DOHH2 (cell line): ENCODE measurements at regions not wholly inside any gene's neighbourhood (a gene's known extent, or its start where the extent isn't known, plus 50 kb on each side); places are given as distances from the start of the nearest gene placed in this dataset.

Experiments
- H3F3A ChIP-seq: fragments of 200-600 bp; sonication (generic), shearing (Covaris generic); 2 replicates; pipeline ENCODE4 v1.6.0; 2016; ENCODE audit warnings: antibody characterized with exemption, mild to moderate bottlenecking; ENCODE audit not compliant: control insufficient read depth, insufficient read depth
- H3K27ac ChIP-seq: fragments of 200-600 bp; sonication (generic); 2 replicates; pipeline ENCODE4 v1.5.1; 2014; ENCODE audit warnings: low read depth, mild to moderate bottlenecking, low read length, moderate library complexity
- H3K27me3 ChIP-seq: fragments of 200-600 bp; sonication (generic); 2 replicates; pipeline ENCODE4 v1.6.1; 2014; ENCODE audit warnings: mild to moderate bottlenecking, low read length, mixed read lengths; ENCODE audit not compliant: control insufficient read depth
- H3K36me3 ChIP-seq: fragments of 200-600 bp; sonication (generic); 2 replicates; pipeline ENCODE4 v1.6.1; 2014; ENCODE audit warnings: mild to moderate bottlenecking, low read length, moderate library complexity, mixed read lengths; ENCODE audit not compliant: control insufficient read depth
- H3K4me1 ChIP-seq: fragments of 200-600 bp; sonication (generic); 2 replicates; pipeline ENCODE4 v1.6.1; 2014; ENCODE audit warnings: mild to moderate bottlenecking, low read length, mixed read lengths; ENCODE audit not compliant: control insufficient read depth
- H3K4me2 ChIP-seq: fragments of 200-600 bp; sonication (generic); 2 replicates; pipeline ENCODE4 v1.6.0; 2014; ENCODE audit warnings: mild to moderate bottlenecking, low read length, moderate library complexity
- H3K4me3 ChIP-seq: fragments of 200-600 bp; sonication (generic); 2 replicates; pipeline ENCODE4 v1.5.1; 2014; ENCODE audit warnings: mild to moderate bottlenecking, low read length, mixed read lengths
- H3K79me2 ChIP-seq: fragments of 200-600 bp; sonication (generic); 2 replicates; pipeline ENCODE4 v1.6.1; 2014; ENCODE audit warnings: mild to moderate bottlenecking, low read length, mixed read lengths; ENCODE audit not compliant: control insufficient read depth
- H3K9me2 ChIP-seq: fragments of 200-600 bp; sonication (generic); replicated peaks from 2 replicates; pipeline ENCODE4 v1.6.1; 2014; ENCODE audit warnings: mild to moderate bottlenecking, low read length, mixed read lengths; ENCODE audit not compliant: control insufficient read depth
- H3K9me3 ChIP-seq: fragments of 200-600 bp; sonication (generic); 2 replicates; pipeline ENCODE4 v1.6.1; 2014; ENCODE audit warnings: antibody characterized with exemption, low read length, mixed read lengths; ENCODE audit not compliant: control insufficient read depth, insufficient read depth
- H4K20me1 ChIP-seq: fragments of 200-600 bp; sonication (generic); 2 replicates; pipeline ENCODE4 v1.6.0; 2014; ENCODE audit warnings: low read depth, mild to moderate bottlenecking, antibody characterized with exemption, low read length, moderate library complexity; ENCODE audit not compliant: control insufficient read depth, insufficient read depth
- EZH2phosphoT487 ChIP-seq: fragments of 200-600 bp; sonication (generic); IDR thresholded peaks from 2 replicates; pipeline ENCODE4 v1.6.1; 2017; ENCODE audit warnings: borderline replicate concordance, mild to moderate bottlenecking, antibody characterized with exemption, low read length, moderate library complexity, mixed read lengths
- TF ChIP-seq, protein P1 (sequence below): fragments of 200-600 bp; sonication (generic); IDR thresholded peaks from one replicate; pipeline ENCODE4 v1.5.1; 2014; ENCODE audit warnings: antibody characterized with exemption, mild to moderate bottlenecking, low read depth, low read length; ENCODE audit not compliant: poor library complexity, severe bottlenecking

DNA sequence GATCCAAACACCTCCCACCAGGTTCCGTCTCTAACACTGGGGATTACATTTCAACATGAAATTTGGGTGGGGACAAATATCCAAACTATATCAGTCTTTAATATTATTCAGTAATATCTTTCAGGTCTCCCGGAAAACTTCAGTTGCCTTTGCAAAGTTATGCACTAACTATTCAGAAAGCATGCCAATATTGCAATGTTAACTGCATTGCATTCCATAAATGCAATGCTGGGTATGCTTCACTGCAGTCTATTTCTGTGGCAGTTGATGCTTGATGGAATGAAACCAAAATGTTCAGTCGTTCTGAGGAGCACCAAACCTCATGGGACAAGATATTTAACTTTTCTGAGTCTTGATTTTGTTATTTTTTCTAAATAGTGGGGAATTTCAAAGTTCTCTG is 147.5 kb downstream of the SLC16A9 start:
- no peak overlapping the region for H3K4me3 ChIP-seq
- no peaks in the 10 kb centered on the region for H3K36me3 ChIP-seq
- TF ChIP-seq EZH2phosphoT487 = no peak
- TF ChIP-seq, protein P1, sequence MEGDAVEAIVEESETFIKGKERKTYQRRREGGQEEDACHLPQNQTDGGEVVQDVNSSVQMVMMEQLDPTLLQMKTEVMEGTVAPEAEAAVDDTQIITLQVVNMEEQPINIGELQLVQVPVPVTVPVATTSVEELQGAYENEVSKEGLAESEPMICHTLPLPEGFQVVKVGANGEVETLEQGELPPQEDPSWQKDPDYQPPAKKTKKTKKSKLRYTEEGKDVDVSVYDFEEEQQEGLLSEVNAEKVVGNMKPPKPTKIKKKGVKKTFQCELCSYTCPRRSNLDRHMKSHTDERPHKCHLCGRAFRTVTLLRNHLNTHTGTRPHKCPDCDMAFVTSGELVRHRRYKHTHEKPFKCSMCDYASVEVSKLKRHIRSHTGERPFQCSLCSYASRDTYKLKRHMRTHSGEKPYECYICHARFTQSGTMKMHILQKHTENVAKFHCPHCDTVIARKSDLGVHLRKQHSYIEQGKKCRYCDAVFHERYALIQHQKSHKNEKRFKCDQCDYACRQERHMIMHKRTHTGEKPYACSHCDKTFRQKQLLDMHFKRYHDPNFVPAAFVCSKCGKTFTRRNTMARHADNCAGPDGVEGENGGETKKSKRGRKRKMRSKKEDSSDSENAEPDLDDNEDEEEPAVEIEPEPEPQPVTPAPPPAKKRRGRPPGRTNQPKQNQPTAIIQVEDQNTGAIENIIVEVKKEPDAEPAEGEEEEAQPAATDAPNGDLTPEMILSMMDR = no peak
- no peaks in the 10 kb centered on the region for H4K20me1 ChIP-seq
- H3K4me2 ChIP-seq = no peak overlapping the region
- H3K27ac ChIP-seq = no peak overlapping the region
- H3F3A ChIP-seq = no peaks in the 10 kb centered on the region
- H3K4me1 ChIP-seq = no peaks in the 10 kb centered on the region
- no peaks in the 10 kb centered on the region for H3K27me3 ChIP-seq
- H3K9me2 ChIP-seq = no peaks in the 10 kb centered on the region
- H3K79me2 ChIP-seq = no peaks in the 10 kb centered on the region
- H3K9me3 ChIP-seq = no peaks in the 10 kb centered on the region

- Histone ChIP-seq H3K79me2 (no peaks in the 10 kb centered on the region), H3K27me3 (no peaks in the 10 kb centered on the region), H4K20me1 (no peaks in the 10 kb centered on the region), H3K9me2 (no peaks in the 10 kb centered on the region), H3F3A (no peaks in the 10 kb centered on the region), H3K4me3 (no peak overlapping the region), H3K27ac (no peak overlapping the region), H3K9me3 (no peaks in the 10 kb centered on the region), H3K36me3 (no peaks in the 10 kb centered on the region), H3K4me1 (no peaks in the 10 kb centered on the region), H3K4me2 (no peak overlapping the region)
- TF ChIP-seq EZH2phosphoT487 = no peak
- TF ChIP-seq, protein P1 = no peak
These were observed 148.1 kb downstream of the SLC16A9 start for GRCh38 chr10:59561477-59562121.

DNA sequence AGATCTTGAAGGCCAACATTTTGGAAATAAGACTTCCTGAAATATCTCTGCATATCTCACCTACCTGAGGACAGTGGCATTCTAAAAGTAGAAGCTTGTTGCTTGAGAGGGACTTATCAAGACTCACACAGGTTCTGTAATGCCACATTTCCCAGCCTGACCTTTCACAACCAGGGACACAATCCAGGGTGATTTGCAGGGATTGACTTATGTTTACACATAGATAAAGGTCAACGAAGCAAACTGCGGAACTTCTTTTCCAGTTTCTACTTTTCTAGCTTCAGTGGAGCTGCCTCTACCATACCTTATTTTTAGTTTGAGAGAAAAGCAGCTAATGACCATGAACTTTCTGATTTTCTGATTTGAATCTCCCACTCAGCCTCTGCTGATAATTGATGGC is 148.7 kb downstream of the SLC16A9 start:
- Histone ChIP-seq H4K20me1 (no peaks in the 10 kb centered on the region), H3K4me3 (no peak overlapping the region), H3K9me2 (no peaks in the 10 kb centered on the region), H3K9me3 (no peaks in the 10 kb centered on the region), H3K79me2 (no peaks in the 10 kb centered on the region), H3K4me2 (no peak overlapping the region), H3K36me3 (no peaks in the 10 kb centered on the region), H3F3A (no peaks in the 10 kb centered on the region), H3K27ac (no peak overlapping the region), H3K27me3 (no peaks in the 10 kb centered on the region; the same call in 1 of the 2 replicates), H3K4me1 (no peaks in the 10 kb centered on the region)
- TF ChIP-seq EZH2phosphoT487 = no peak
- TF ChIP-seq, protein P1 = no peak
